ENCODE measurements at regions not wholly inside any gene's neighbourhood (a gene's known extent, or its start where the extent isn't known, plus 50 kb on each side); places are given as distances from the start of the nearest gene placed in this dataset.

DNA sequence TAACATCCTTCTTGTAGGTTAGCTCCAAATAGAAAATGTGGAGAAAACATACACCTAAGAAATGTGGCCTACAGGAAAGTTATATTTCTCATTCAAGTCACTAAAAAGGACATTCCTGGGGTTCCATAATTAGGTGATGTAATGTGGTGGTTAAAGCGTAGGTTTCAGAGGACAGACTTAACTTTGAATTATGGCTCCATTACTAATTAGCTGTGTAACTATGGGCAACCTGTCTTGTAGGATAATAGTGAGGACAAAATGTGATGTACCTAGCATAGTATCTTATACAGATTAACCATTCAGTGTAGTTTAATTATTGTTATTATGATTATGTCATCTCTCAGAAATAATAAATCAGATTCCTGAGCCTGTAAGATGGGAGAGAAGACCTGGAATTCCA is 602.5 kb downstream of the TSN start:
- no peaks in the 10 kb centered on the region for H3K27me3 ChIP-seq (ENCODE audit: control insufficient read depth, insufficient read depth, low read length)
- no peaks in the 10 kb centered on the region for H3K4me1 ChIP-seq (ENCODE audit: control insufficient read depth in 2 of 3, insufficient read depth in 2 of 3, low read depth in 1 of 3, low read length in 3 of 3)
- FAIRE-seq (no peak), DNase-seq (no peak)
- H3K27ac ChIP-seq (ENCODE audit: low read depth in 2 of 2, low read length in 2 of 2): no peak overlapping the region
- no peaks in the 10 kb centered on the region for H3K9me3 ChIP-seq (ENCODE audit: control insufficient read depth in 2 of 3, insufficient read depth in 1 of 3, low read length in 3 of 3)
- H3K4me3 ChIP-seq (ENCODE audit: low read length in 3 of 3): no peak overlapping the region
- no peak overlapping the region for H3K9ac ChIP-seq (ENCODE audit: low read length in 3 of 3)
- intact Hi-C loops (cut with DNase I): no loop called here
- H3K36me3 ChIP-seq (ENCODE audit: control insufficient read depth in 2 of 3, insufficient read depth in 3 of 3, low read length in 3 of 3): no peaks in the 10 kb centered on the region
- TF ChIP-seq, protein P1, sequence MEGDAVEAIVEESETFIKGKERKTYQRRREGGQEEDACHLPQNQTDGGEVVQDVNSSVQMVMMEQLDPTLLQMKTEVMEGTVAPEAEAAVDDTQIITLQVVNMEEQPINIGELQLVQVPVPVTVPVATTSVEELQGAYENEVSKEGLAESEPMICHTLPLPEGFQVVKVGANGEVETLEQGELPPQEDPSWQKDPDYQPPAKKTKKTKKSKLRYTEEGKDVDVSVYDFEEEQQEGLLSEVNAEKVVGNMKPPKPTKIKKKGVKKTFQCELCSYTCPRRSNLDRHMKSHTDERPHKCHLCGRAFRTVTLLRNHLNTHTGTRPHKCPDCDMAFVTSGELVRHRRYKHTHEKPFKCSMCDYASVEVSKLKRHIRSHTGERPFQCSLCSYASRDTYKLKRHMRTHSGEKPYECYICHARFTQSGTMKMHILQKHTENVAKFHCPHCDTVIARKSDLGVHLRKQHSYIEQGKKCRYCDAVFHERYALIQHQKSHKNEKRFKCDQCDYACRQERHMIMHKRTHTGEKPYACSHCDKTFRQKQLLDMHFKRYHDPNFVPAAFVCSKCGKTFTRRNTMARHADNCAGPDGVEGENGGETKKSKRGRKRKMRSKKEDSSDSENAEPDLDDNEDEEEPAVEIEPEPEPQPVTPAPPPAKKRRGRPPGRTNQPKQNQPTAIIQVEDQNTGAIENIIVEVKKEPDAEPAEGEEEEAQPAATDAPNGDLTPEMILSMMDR (IDR thresholded peaks at IDR 0.05; ENCODE audit: borderline replicate concordance, extremely low read depth, insufficient read depth): no peak

DNA sequence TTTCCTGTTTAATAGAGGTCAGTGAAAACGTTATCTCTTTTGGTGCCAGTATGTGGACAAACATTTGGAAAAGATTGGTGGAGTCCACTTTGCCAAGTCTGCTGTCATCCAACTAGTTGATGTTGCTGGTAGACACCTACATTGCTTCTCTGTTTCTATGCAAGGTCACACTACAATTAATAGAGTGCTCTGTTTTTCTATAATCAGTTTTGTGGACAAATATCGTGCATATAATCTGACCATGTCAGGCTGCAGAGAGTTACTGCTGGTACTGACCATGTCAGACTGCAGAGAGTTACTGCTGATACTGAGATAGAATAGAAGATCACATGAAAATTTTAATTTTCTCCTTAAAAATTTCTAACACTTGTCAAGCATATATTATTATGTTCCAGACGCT is 603.3 kb downstream of the TSN start:
- FAIRE-seq (no peak), DNase-seq (no peak)
- Histone ChIP-seq H3K4me1 (ENCODE audit: control insufficient read depth in 2 of 3, insufficient read depth in 2 of 3, low read depth in 1 of 3, low read length in 3 of 3) (no peaks in the 10 kb centered on the region), H3K27me3 (ENCODE audit: control insufficient read depth, insufficient read depth, low read length) (no peaks in the 10 kb centered on the region), H3K27ac (ENCODE audit: low read depth in 2 of 2, low read length in 2 of 2) (no peak overlapping the region), H3K9ac (ENCODE audit: low read length in 3 of 3) (no peak overlapping the region), H3K4me3 (ENCODE audit: low read length in 3 of 3) (no peak overlapping the region), H3K9me3 (ENCODE audit: control insufficient read depth in 2 of 3, insufficient read depth in 1 of 3, low read length in 3 of 3) (no peaks in the 10 kb centered on the region), H3K36me3 (ENCODE audit: control insufficient read depth in 2 of 3, insufficient read depth in 3 of 3, low read length in 3 of 3) (no peaks in the 10 kb centered on the region)
- TF ChIP-seq, protein P1 (IDR thresholded peaks at IDR 0.05; ENCODE audit: borderline replicate concordance, extremely low read depth, insufficient read depth): no peak
- intact Hi-C loops (cut with DNase I): no loop called here

DNA sequence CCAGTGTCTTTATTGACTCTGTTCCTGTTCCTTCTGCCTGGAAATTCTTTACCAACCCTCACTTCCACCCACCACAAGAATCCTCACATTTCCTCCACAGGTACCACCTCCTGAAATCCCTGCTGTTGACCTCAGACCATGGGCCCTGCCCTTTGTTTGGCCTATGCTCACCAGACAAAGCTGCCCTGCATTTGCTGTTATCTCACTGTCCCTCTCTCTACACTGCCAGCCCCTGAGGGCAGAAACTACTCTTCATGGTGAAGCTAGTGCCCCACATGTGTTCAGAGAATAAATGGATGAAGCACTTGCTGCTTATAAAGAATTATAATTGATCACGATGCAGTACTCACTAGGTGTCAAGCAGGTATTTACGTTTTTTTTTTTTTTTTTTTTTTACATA is 608.4 kb downstream of the TSN start:
- no peaks in the 10 kb centered on the region for H3K4me1 ChIP-seq (ENCODE audit: control insufficient read depth in 2 of 3, insufficient read depth in 2 of 3, low read depth in 1 of 3, low read length in 3 of 3)
- H3K36me3 ChIP-seq (ENCODE audit: control insufficient read depth in 2 of 3, insufficient read depth in 3 of 3, low read length in 3 of 3): no peaks in the 10 kb centered on the region
- no peak overlapping the region for H3K4me3 ChIP-seq (ENCODE audit: low read length in 3 of 3)
- H3K27me3 ChIP-seq (ENCODE audit: control insufficient read depth, insufficient read depth, low read length): no peaks in the 10 kb centered on the region
- intact Hi-C loops (cut with DNase I): no loop called here
- no peak overlapping the region for H3K9ac ChIP-seq (ENCODE audit: low read length in 3 of 3)
- TF ChIP-seq, protein P1 (IDR thresholded peaks at IDR 0.05; ENCODE audit: borderline replicate concordance, extremely low read depth, insufficient read depth): no peak
- DNase-seq (no peak), FAIRE-seq (no peak)
- no peaks in the 10 kb centered on the region for H3K9me3 ChIP-seq (ENCODE audit: control insufficient read depth in 2 of 3, insufficient read depth in 1 of 3, low read length in 3 of 3)
- H3K27ac ChIP-seq (ENCODE audit: low read depth in 2 of 2, low read length in 2 of 2): no peak overlapping the region

DNA sequence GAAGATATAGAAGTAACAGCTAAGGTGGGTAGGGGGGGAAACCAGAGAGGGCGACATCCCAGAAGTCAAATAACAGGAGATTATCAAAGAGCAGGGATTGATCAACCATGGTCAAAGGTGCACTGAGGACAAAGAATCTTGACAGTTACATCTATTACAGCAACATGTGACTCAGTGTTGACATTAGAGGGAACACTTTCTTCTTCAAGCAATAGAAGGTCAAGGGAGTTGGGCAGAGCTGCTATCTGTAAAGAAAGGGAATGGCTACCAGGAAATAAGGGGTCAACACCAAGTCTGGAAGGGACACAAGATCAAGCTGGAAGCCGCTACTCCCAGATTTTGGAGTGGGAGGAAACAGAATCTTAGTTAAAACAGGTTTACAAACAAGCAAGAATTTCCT is 611.0 kb downstream of the TSN start:
- no peak overlapping the region for H3K27ac ChIP-seq (ENCODE audit: low read depth in 2 of 2, low read length in 2 of 2)
- no peak overlapping the region for H3K9ac ChIP-seq (ENCODE audit: low read length in 3 of 3)
- H3K9me3 ChIP-seq (ENCODE audit: control insufficient read depth in 2 of 3, insufficient read depth in 1 of 3, low read length in 3 of 3): no peaks in the 10 kb centered on the region
- no peaks in the 10 kb centered on the region for H3K36me3 ChIP-seq (ENCODE audit: control insufficient read depth in 2 of 3, insufficient read depth in 3 of 3, low read length in 3 of 3)
- no peak overlapping the region for H3K4me3 ChIP-seq (ENCODE audit: low read length in 3 of 3)
- TF ChIP-seq, protein P1 (IDR thresholded peaks at IDR 0.05; ENCODE audit: borderline replicate concordance, extremely low read depth, insufficient read depth): no peak
- H3K4me1 ChIP-seq (ENCODE audit: control insufficient read depth in 2 of 3, insufficient read depth in 2 of 3, low read depth in 1 of 3, low read length in 3 of 3): no peaks in the 10 kb centered on the region
- DNase-seq: no peak
- no peak for FAIRE-seq
- intact Hi-C loops (cut with DNase I): no loop called here
- no peaks in the 10 kb centered on the region for H3K27me3 ChIP-seq (ENCODE audit: control insufficient read depth, insufficient read depth, low read length)
